ENCODE measurements at regions not wholly inside any gene's neighbourhood (a gene's known extent, or its start where the extent isn't known, plus 50 kb on each side); places are given as distances from the start of the nearest gene placed in this dataset.

DNA sequence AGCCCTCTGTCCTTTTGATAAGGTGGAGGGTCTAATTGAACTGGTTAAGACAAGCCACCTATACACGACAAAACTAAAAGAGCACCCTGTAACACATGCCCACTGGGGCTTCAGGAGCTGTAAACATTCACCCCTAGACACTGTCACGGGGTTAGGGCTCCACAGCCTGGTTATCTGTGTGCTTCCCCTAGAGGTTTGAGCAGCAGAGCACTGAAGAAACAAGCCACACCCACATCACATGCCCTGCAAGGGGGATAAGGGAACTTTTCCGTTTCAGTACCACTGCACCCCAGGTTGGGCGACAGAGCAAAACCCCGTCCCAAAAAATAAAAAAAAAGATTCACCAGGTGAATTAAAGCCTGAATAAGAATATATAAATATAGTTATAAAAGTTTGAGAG lies 913.7 kb upstream of the ACVR2A start:
- no peak for DNase-seq

DNA sequence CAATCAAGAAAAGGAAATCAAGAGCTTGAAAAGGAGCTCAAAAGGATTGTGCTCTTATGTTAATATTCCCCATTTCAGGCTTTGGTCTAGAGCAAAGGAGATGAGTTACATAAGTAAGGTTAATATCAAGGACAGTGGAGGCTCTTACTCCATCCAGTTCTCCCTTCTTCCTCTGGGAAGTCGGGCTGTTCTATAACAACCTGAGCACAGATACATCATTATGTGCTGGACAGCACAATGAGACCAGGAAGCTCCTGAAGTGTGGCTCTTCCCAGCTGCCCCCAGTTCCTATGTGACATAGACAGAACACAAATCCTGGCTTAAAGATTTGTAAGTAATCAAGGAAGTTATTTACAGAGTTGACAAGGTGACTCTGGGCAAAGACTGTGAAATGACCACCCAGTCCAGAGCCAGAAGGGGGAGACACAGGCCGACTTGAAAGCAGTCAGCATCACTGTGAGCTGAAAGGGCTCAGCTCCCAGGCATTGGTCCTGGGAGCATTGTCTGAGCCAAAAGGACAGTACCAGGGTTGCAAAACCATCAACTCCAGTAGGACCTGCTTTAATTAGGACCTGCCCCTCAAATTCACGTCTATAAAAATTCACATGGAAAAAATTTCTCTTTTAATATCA lies 917.6 kb upstream of the ACVR2A start:
- no peak for DNase-seq

GRCh38 chr2:146918280-146918679 lies 926.5 kb upstream of the ACVR2A start:
- DNase-seq = no peak

DNA sequence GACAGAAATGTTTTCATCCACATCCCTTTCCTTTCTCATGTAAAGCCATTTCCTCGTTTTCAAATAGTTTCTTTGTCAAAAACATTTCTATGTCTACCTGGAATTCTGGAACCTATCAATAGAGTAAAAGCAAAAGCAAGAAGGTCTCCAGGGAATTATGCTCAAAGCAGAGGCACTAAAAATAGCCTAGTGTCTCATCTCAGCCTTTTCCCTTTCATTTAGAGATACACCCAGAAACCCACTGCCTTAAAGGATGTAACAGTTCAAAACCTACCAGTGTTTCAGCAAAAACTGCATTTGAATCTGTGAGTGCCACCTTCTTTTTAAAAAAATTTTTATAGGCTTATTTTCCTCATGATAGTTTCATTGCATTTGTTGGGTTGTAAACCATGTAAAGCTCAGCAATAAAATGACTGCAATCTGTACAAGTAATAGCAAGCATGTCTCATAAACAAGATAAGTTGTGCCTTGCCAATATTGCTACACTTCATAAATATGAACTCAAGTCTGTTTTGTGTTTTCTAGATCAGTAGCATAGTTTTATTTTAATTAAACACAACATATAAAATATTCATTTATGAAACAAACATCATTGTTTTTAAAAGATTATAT lies 927.3 kb upstream of the ACVR2A start:
- no peak for DNase-seq

DNA sequence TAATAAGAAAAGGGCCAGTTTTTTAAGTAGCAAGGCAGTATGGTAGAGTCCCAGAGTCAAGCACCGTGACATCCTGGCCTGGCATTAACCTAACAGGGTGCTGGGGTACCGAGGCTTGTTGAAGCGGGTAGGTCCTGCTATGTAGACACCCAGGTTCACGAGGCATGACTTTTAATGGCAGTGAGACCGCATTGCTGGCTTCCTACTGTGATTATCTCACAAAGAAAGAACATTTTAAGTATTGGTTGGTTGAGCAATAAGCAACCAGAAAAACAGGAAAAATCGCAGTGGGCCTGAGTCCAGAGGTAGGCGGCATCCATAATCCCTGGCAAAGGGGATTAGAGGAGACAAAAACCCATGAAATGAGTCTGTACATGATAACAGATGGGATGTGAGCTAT lies 927.9 kb upstream of the ACVR2A start:
- no peak for DNase-seq

- DNase-seq = no peak
Observed at GRCh38 chr2:146913476-146913875, 931.4 kb upstream of the ACVR2A start.

- DNase-seq = no peak
Observed at GRCh38 chr2:146912536-146912935, 932.3 kb upstream of the ACVR2A start.

- DNase-seq = no peak
Observed at GRCh38 chr2:146908776-146909175, 936.1 kb upstream of the ACVR2A start.

DNA sequence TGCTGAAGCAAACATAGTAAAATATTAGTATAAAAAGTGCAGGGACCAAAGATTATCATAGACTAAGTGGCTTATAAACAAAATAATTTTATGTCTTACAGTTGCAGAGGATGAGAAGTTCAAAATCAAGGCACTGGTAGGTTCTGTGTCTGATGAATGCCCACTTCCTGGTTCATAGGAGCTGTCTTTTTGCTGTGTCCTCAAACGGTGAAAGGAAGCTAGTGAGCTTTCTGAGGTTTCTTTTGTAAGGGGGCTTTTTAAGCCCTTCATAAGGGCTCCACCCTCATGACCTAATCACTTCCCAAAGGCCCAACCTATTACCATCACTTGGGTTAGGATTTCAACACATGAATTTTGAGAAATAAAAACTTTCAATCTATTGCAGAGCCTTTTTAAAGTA lies 946.7 kb upstream of the ACVR2A start:
- DNase-seq = no peak

DNA sequence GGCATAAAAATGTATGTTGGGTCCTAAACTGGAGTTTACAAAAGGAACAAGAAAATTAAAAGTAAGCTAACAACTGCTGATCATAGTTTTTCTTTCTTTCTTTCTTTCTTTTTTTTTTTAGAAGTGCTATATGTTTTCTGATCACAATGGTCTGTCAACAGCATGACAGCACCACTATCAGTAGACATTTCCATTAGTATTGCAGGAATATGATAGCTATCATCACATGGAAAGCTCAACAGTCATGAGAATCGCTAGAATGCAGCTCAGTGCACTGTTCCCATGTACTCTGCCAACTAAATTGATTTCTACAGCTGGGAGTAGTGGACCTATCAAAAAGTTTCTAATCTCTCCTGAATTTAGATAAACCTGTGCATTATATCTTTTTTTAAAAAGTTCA lies 950.3 kb upstream of the ACVR2A start:
- DNase-seq = no peak

- DNase-seq = no peak
Observed at GRCh38 chr2:146893500-146894041, 951.3 kb upstream of the ACVR2A start.

GRCh38 chr2:146890491-146890890 lies 954.3 kb upstream of the ACVR2A start:
- DNase-seq = no peak

DNA sequence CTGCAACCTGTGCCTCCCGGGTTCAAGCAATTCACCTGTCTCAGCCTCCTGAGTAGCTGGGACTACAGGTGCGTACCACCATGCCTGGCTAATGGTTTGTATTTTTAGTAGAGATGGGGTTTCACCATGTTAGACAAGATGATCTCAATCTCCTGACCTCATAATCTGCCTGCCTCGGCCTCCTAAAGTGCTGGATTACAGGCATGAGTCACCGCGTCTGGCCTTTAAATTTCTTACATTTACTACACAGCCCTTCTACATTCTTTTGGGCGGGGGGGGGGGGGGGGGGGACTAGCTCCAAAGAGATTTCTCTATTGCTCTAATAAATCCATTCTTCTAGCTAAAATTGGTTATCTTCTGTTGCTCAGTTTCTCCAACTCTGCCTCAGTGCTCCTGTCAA lies 964.9 kb upstream of the ACVR2A start:
- no peak for DNase-seq

DNA sequence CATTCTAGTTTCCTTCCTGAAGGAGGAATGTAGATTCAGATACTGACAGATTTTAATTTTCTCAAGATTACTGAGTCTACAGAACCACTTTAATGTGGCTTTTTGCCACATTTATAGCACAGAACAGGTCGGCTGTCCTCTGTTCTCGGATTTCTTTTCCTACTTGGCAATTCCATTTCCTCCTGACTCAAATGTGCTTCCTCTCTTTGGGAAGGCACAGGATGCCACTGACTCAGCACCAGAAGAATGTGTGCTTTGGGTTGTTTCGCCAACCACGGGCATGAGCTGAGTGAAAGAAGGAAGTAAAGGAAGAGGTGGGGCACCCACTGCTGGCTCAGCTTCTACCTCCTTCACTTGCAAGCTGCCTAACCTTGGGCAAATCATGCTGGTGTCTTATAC lies 970.6 kb upstream of the ACVR2A start:
- DNase-seq = no peak

- DNase-seq = no peak
Observed at GRCh38 chr2:146873646-146874259, 971.1 kb upstream of the ACVR2A start.

DNA sequence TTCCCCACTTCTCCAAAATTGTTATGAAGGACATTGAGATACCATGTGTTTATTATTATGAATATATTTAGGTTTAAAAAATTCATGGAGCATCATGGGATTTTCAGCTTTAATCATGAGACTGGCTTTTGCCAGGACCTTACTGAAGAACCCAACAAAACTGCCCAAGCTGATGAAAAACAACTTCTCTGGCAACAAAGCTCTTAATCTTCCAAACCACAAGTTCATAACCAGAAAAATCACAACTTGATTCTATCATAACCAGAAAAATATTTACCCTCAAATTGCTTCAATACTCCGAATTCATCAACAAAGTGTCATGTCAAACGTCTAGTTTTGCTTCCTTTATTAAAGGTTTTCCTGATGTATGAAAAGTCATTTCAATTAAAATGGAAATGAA lies 971.8 kb upstream of the ACVR2A start:
- DNase-seq = no peak

GRCh38 chr2:146870691-146871090 lies 974.1 kb upstream of the ACVR2A start:
- no peak for DNase-seq

DNA sequence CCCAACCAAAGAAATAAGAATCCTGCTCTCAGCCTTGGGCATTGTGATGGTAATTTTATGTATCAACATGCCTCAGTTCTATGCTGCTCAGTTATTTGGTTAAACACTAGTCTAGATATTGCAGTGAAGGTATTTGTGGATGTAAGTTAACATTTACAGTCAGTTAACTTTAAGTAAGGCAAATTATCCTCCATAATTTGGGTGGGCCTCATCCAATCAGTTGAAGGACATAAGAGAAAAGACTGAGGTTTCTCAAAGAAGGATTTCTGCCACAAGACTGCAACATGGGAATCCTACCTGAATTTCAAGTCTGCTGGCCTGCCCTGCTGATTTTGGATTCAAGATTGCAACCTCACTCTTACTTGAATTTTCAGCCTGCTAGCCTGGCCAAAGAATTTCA lies 975.5 kb upstream of the ACVR2A start:
- no peak for DNase-seq

DNA sequence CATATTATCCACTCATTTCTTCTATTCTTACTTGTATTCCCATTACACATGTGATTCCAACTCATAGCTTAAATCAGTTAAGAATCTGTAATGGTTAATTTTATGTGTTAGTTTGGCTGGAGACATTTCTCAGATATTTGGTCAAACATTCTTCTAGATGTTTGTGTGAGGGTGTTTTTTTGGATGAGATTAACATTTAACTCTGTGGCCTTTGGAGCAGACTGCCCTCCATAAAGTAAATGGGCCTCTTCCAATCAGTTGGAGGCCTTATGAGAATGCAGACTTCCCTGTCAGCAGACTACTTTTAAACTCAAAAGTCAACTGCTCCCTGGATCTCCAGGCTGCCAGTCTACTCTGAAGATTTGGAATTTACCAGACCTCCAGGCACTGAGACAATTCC lies 976.8 kb upstream of the ACVR2A start:
- DNase-seq = no peak

- no peak for DNase-seq
Observed at GRCh38 chr2:146867477-146867986, 977.3 kb upstream of the ACVR2A start.

GRCh38 chr2:146853741-146854444 lies 990.9 kb upstream of the ACVR2A start:
- no peak for DNase-seq

DNA sequence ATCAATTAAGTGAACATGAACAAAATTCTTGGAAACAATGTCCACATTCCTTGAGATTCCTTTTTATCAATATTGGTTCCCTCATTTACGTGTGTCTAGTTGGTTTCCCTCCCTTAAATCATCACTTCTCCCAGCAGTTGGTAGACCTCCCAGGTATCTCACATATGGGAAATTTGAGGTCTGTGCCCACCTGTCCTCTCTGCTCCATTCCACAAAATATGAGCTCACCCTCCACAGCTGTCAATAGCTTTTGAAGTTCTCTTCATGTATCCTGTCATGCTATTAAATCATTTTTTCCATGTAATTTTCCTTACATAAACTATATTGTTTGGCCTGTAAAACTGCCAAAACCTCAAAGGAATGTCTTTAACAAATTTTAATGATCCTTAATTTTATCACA lies 992.2 kb upstream of the ACVR2A start:
- no peak for DNase-seq

DNA sequence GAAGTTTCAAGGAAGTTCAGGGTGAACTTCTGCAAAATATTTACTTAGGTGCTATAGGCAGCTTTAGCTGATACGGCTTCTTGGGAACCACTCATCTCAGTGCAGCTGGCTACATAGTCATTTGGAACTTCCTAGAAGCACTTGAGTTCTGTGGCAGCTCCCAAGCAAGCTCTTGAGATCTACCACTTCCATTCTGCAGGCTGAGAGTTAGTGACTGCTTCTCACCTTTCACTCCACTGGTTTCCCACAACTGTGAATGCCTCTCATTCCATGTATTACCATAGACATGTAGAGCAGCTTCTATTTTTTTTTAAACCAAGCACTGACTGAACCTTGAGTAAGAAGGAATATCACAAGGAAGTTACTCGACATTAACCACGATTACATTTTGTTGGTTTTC lies 994.1 kb upstream of the ACVR2A start:
- DNase-seq = no peak

DNA sequence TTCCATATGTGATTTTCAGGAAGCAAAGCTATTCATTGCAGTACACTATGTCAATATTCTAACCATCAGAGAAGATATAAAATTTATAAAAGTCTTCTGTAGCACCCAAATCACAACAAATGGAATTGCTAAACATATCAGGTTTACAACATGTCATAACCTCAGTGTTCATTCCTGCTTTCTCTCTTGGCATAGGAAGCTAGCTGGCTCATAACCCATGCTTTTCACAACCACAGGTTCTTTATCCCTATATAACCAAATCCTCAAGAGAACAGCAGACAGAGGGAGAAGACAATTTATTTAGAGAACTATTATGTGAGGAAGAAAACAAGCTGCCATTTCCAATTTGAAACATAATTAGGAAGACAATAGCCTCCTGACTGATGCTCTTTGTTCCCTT lies 997.0 kb upstream of the ACVR2A start:
- DNase-seq = no peak
